NCI-H2107 treated with DMSO at 0.1 percent for 48 hours (cell line): ENCODE measurements at regions not wholly inside any gene's neighbourhood (a gene's known extent, or its start where the extent isn't known, plus 50 kb on each side); places are given as distances from the start of the nearest gene placed in this dataset.

Source experiments
- DNase-seq: peaks from one replicate; lab custom pipeline; 2025; ENCODE audit not compliant: unreplicated experiment; lab: John Stamatoyannopoulos, UW

- peak; percentile 83 for DNase-seq
These were observed 142.7 kb upstream of the IER5L start for GRCh38 chr9:129320575-129321285.

- no peak for DNase-seq
These were observed 141.9 kb upstream of the IER5L start for GRCh38 chr9:129319938-129320481.

- no peak for DNase-seq
These were observed 141.2 kb upstream of the IER5L start for GRCh38 chr9:129319076-129319937.

- DNase-seq: no peak
These were observed 140.3 kb upstream of the IER5L start for GRCh38 chr9:129318121-129319075.

- no peak for DNase-seq
These were observed 139.3 kb upstream of the IER5L start for GRCh38 chr9:129317179-129318011.

- DNase-seq: no peak
These were observed 138.4 kb upstream of the IER5L start for GRCh38 chr9:129316281-129317030.

GRCh38 chr9:129313331-129313955 is 135.4 kb upstream of the IER5L start:
- DNase-seq: no peak

GRCh38 chr9:129312251-129313122 is 134.4 kb upstream of the IER5L start:
- no peak for DNase-seq

- no peak for DNase-seq
These were observed 133.6 kb upstream of the IER5L start for GRCh38 chr9:129311643-129312042.

GRCh38 chr9:129310666-129311350 is 132.7 kb upstream of the IER5L start:
- DNase-seq: no peak

GRCh38 chr9:129309906-129310305 is 131.8 kb upstream of the IER5L start:
- no peak for DNase-seq

GRCh38 chr9:129309041-129309430 is 131.0 kb upstream of the IER5L start:
- no peak for DNase-seq

GRCh38 chr9:129307227-129307970 is 129.3 kb upstream of the IER5L start:
- no peak for DNase-seq

- DNase-seq: no peak
These were observed 128.4 kb upstream of the IER5L start for GRCh38 chr9:129306318-129306973.

- no peak for DNase-seq
These were observed 127.2 kb upstream of the IER5L start for GRCh38 chr9:129305246-129305645.

GRCh38 chr9:129301941-129302340 is 123.9 kb upstream of the IER5L start:
- DNase-seq: no peak
